ENCODE measurements at regions not wholly inside any gene's neighbourhood (a gene's known extent, or its start where the extent isn't known, plus 50 kb on each side); places are given as distances from the start of the nearest gene placed in this dataset.
"Not testable (repeated sequence)": the region's sequence is repeated elsewhere in the genome, so short reads cannot be mapped to it uniquely, and the experiment has no call there.

- no peak for DNase-seq (ENCODE audit: low read depth)
- TF ChIP-seq MAX (IDR thresholded peaks at IDR 0.05; ENCODE audit: low read depth, low read length), result no peak
- TF ChIP-seq CTCF (IDR thresholded peaks at IDR 0.05; ENCODE audit: low read depth, low read length), result no peak
- no peak for TF ChIP-seq POLR2A (IDR thresholded peaks at IDR 0.05; ENCODE audit: extremely low read depth, insufficient read length)
- TF ChIP-seq MYC (IDR thresholded peaks at IDR 0.05; ENCODE audit: low read depth, low read length), result no peak
- H3K4me3 ChIP-seq (ENCODE audit: low read depth, low read length), result no peak overlapping the region
These were observed 220.1 kb upstream of the KCNK2 start for GRCh38 chr1:214862421-214862820.

- TF ChIP-seq MAX (IDR thresholded peaks at IDR 0.05; ENCODE audit: low read depth, low read length), result no peak
- no peak for TF ChIP-seq POLR2A (IDR thresholded peaks at IDR 0.05; ENCODE audit: extremely low read depth, insufficient read length)
- TF ChIP-seq CTCF (IDR thresholded peaks at IDR 0.05; ENCODE audit: low read depth, low read length), result no peak
- no peak for TF ChIP-seq MYC (IDR thresholded peaks at IDR 0.05; ENCODE audit: low read depth, low read length)
- no peak overlapping the region for H3K4me3 ChIP-seq (ENCODE audit: low read depth, low read length)
- no peak for DNase-seq (ENCODE audit: low read depth)
These were observed 217.4 kb upstream of the KCNK2 start for GRCh38 chr1:214864896-214865688.

GRCh38 chr1:214870426-214870825 lies 212.1 kb upstream of the KCNK2 start:
- not testable (repeated sequence) for H3K4me3 ChIP-seq (ENCODE audit: low read depth, low read length); DNase-seq (ENCODE audit: low read depth)

GRCh38 chr1:214880956-214881355 lies 201.6 kb upstream of the KCNK2 start:
- no peak for DNase-seq (ENCODE audit: low read depth)
- H3K4me3 ChIP-seq (ENCODE audit: low read depth, low read length), result no peak overlapping the region
- no peak for TF ChIP-seq CTCF (IDR thresholded peaks at IDR 0.05; ENCODE audit: low read depth, low read length)
- TF ChIP-seq MAX (IDR thresholded peaks at IDR 0.05; ENCODE audit: low read depth, low read length), result no peak
- TF ChIP-seq MYC (IDR thresholded peaks at IDR 0.05; ENCODE audit: low read depth, low read length), result no peak
- no peak for TF ChIP-seq POLR2A (IDR thresholded peaks at IDR 0.05; ENCODE audit: extremely low read depth, insufficient read length)

- no peak overlapping the region for H3K4me3 ChIP-seq (ENCODE audit: low read depth, low read length)
- no peak for DNase-seq (ENCODE audit: low read depth)
- TF ChIP-seq POLR2A (IDR thresholded peaks at IDR 0.05; ENCODE audit: extremely low read depth, insufficient read length) (no peak), MAX (IDR thresholded peaks at IDR 0.05; ENCODE audit: low read depth, low read length) (no peak), CTCF (IDR thresholded peaks at IDR 0.05; ENCODE audit: low read depth, low read length) (no peak), MYC (IDR thresholded peaks at IDR 0.05; ENCODE audit: low read depth, low read length) (no peak)
These were observed 199.9 kb upstream of the KCNK2 start for GRCh38 chr1:214882616-214883015.

GRCh38 chr1:214895011-214895600 lies 187.4 kb upstream of the KCNK2 start:
- DNase-seq (ENCODE audit: low read depth), result no peak
- no peak overlapping the region for H3K4me3 ChIP-seq (ENCODE audit: low read depth, low read length)

More at GRCh38 chr1:214895011-214895600, 187.4 kb upstream of the KCNK2 start:
- TF ChIP-seq CTCF (IDR thresholded peaks at IDR 0.05; ENCODE audit: low read depth, low read length) (no peak), MAX (IDR thresholded peaks at IDR 0.05; ENCODE audit: low read depth, low read length) (no peak), MYC (IDR thresholded peaks at IDR 0.05; ENCODE audit: low read depth, low read length) (no peak), POLR2A (IDR thresholded peaks at IDR 0.05; ENCODE audit: extremely low read depth, insufficient read length) (no peak)
